Ovary (tissue), 7 donors: ENCODE measurements at regions not wholly inside any gene's neighbourhood (a gene's known extent, or its start where the extent isn't known, plus 50 kb on each side); places are given as distances from the start of the nearest gene placed in this dataset.

Source experiments
- DNase-seq, 5 donors: peaks; one replicate each; pipeline ENCODE4 v3.0.0-alpha.2; 2019 to 2020
- H3K27ac ChIP-seq, 2 donors: fragments of 200-600 bp; one replicate each; pipeline versions ENCODE4 v1.5.1 to v1.8.0; 2019 to 2022
- H3K27me3 ChIP-seq: fragments of 200-600 bp; one replicate; pipeline ENCODE4 v1.8.0; 2022
- H3K36me3 ChIP-seq: fragments of 200-600 bp; sonication (generic); one replicate; pipeline ENCODE4 v1.5.1; 2019
- H3K4me1 ChIP-seq: one replicate; pipeline ENCODE4 v1.8.1; 2013; ENCODE audit warnings: mild to moderate bottlenecking, moderate library complexity; ENCODE audit not compliant: insufficient read depth
- H3K4me3 ChIP-seq: fragments of 200-600 bp; sonication (generic); one replicate; pipeline ENCODE4 v1.5.1; 2017
- H3K9me3 ChIP-seq, 2 donors: fragments of 200-600 bp in 1 of 2; sonication (generic) in 1 of 2; one replicate each; pipeline versions ENCODE4 v1.5.1 to v1.8.1; 2013 to 2019; ENCODE audit warnings: mild to moderate bottlenecking in 1 of 2, moderate library complexity in 1 of 2
- CTCF ChIP-seq, 3 donors: fragments of 450-650 bp in 2 of 3; fragments of 200-600 bp in 1 of 3; IDR thresholded peaks; one replicate each; pipeline versions ENCODE4 v1.5.1 to v1.8.0; 2016 to 2022; ENCODE audit warnings: antibody characterized with exemption in 3 of 3, mild to moderate bottlenecking in 1 of 3
- EP300 ChIP-seq: sonication (generic); formaldehyde crosslinking; IDR thresholded peaks from one replicate; pipeline ENCODE4 v1.6.1; 2017; ENCODE audit warnings: antibody characterized with exemption
- POLR2A ChIP-seq: fragments of 450-650 bp; IDR thresholded peaks from one replicate; pipeline ENCODE4 v1.6.1; 2017; ENCODE audit warnings: antibody characterized with exemption, mild to moderate bottlenecking, moderate library complexity
- WGBS, 3 donors: extraction: QIAGEN DNeasy Blood & Tissue Kit in 1 of 3; methylation state at CpG; one replicate each; pipeline versions ENCODE4 v1.1.5 to v1.1.7; 2013 to 2017; 5-methylcytosine and 5-hydroxymethylcytosine counted together
- intact Hi-C, 4 donors: fragments of 100-400 bp; cut with DNase I; formaldehyde crosslinking; loops; one replicate each; pipeline versions ENCODE4 v1.11.0 to v1.15.1; 2022 to 2023
- donor health status: DM: no; HTN: no; CAD: no; lungs with moderate emphysema.
- donor health status: DM: no; HTN: no; CAD: no.
- donor health status: Bipolar disorder and iron deficiency.
- donor health status: DM: no; HTN: no; CAD: no.
- donor health status: DM: yes; HTN: yes; CAD: no.

GRCh38 chr4:147343692-147344091 is 137.2 kb upstream of the EDNRA start:
- Histone ChIP-seq H3K36me3 (no peaks in the 10 kb centered on the region), H3K9me3 (no peaks in the 10 kb centered on the region), H3K4me1 (no peaks in the 10 kb centered on the region), H3K27ac (no peak overlapping the region), H3K27me3 (no peaks in the 10 kb centered on the region), H3K4me3 (no peak overlapping the region)
- 45 to 71% (median 56%) methylated on average over 1 of the region's 1 CpG for WGBS, 3 donors
- TF ChIP-seq EP300 = no peak
- TF ChIP-seq POLR2A = no peak
- TF ChIP-seq CTCF (IDR thresholded peaks at IDR 0.05) = no peak
- intact Hi-C loops = no loop called here
- DNase-seq = no peak

GRCh38 chr4:147345662-147346061 is 135.2 kb upstream of the EDNRA start:
- Histone ChIP-seq H3K27me3 (no peaks in the 10 kb centered on the region), H3K36me3 (no peaks in the 10 kb centered on the region), H3K27ac (no peak overlapping the region), H3K9me3 (no peaks in the 10 kb centered on the region), H3K4me3 (no peak overlapping the region), H3K4me1 (no peaks in the 10 kb centered on the region)
- TF ChIP-seq EP300 (no peak), POLR2A (no peak), CTCF (IDR thresholded peaks at IDR 0.05) (no peak)
- intact Hi-C loops = no loop called here
- 58 to 80% (median 80%) methylated on average over 1 of the region's 1 CpG for WGBS, 3 donors
- no peak for DNase-seq

- H3K4me3 ChIP-seq = no peak overlapping the region
Observed at GRCh38 chr4:147347217-147347616, 133.7 kb upstream of the EDNRA start.

GRCh38 chr4:147349193-147349592 is 131.7 kb upstream of the EDNRA start:
- intact Hi-C loops = no loop called here
- Histone ChIP-seq H3K4me1 (peaks cover 4% of the 10 kb centered on the region), H3K27ac (no peak overlapping the region), H3K9me3 (no peaks in the 10 kb centered on the region), H3K4me3 (no peak overlapping the region), H3K36me3 (no peaks in the 10 kb centered on the region), H3K27me3 (no peaks in the 10 kb centered on the region)
- DNase-seq = no peak
- 66 to 78% (median 76%) methylated on average over 3 of the region's 3 CpGs for WGBS, 3 donors
- TF ChIP-seq POLR2A = no peak
- TF ChIP-seq CTCF (IDR thresholded peaks at IDR 0.05) = no peak
- no peak for TF ChIP-seq EP300

More at GRCh38 chr4:147347217-147347616, 133.7 kb upstream of the EDNRA start:
- Histone ChIP-seq H3K27ac (no peak overlapping the region), H3K4me1 (no peaks in the 10 kb centered on the region), H3K27me3 (no peaks in the 10 kb centered on the region), H3K36me3 (no peaks in the 10 kb centered on the region), H3K9me3 (no peaks in the 10 kb centered on the region)
- WGBS, 3 donors = 85 to 91% (median 86%) methylated on average over 8 of the region's 8 CpGs
- intact Hi-C loops = no loop called here
- DNase-seq = no peak
- TF ChIP-seq CTCF (IDR thresholded peaks at IDR 0.05) = no peak
- no peak for TF ChIP-seq EP300
- TF ChIP-seq POLR2A = no peak
